WTC11 (cell line): ENCODE measurements at regions not wholly inside any gene's neighbourhood (a gene's known extent, or its start where the extent isn't known, plus 50 kb on each side); places are given as distances from the start of the nearest gene placed in this dataset.

Experiments
- ATAC-seq: fragments of 200-7000 bp; cut with Tn5 transposase; 2 replicates; pipeline ENCODE4 v1.10.0; 2021; ENCODE audit warnings: mild to moderate bottlenecking, moderate library complexity
- CTCF ChIA-PET: fragments of 300-600 bp; sonication (Branson Sonifier 250); formaldehyde crosslinking; loops from one replicate; lab custom pipeline; 2021; ENCODE audit warnings: antibody characterized with exemption; lab: Charles Lee
- POLR2A ChIA-PET: fragments of 350-600 bp; sonication (Branson Sonifier 250); formaldehyde crosslinking; loops from one replicate; lab custom pipeline; 2021; ENCODE audit warnings: antibody characterized with exemption; lab: Charles Lee
- DNase-seq: peaks from one replicate; pipeline ENCODE4 v3.0.0; 2021; ENCODE audit warnings: low spot score
- H3K27ac Mint-ChIP-seq: 2 replicates; pipeline ENCODE4 v1.8.0; 2021; ENCODE audit warnings: mixed read lengths
- H3K27me3 Mint-ChIP-seq: 2 replicates; pipeline ENCODE4 v1.8.0; 2021; ENCODE audit warnings: low read depth, mild to moderate bottlenecking, moderate library complexity, mixed read lengths
- H3K36me3 Mint-ChIP-seq: 2 replicates; pipeline ENCODE4 v1.8.0; 2021; ENCODE audit warnings: mixed read lengths
- H3K4me1 Mint-ChIP-seq: 2 replicates; pipeline ENCODE4 v1.8.0; 2022; ENCODE audit warnings: mixed read lengths
- H3K4me3 Mint-ChIP-seq: 2 replicates; pipeline ENCODE4 v1.8.0; 2021; ENCODE audit warnings: mild to moderate bottlenecking, moderate library complexity, mixed read lengths
- H3K9me3 Mint-ChIP-seq: 2 replicates; pipeline ENCODE4 v1.8.0; 2021; ENCODE audit warnings: mixed read lengths
- ATF2 ChIP-seq: sonication (generic); formaldehyde crosslinking; IDR thresholded peaks from 2 replicates; pipeline ENCODE4 v1.8.1; 2022; ENCODE audit warnings: low read depth, missing genetic modification reagents, borderline replicate concordance
- ATF6 ChIP-seq: sonication (generic); formaldehyde crosslinking; IDR thresholded peaks from 2 replicates; pipeline ENCODE4 v1.8.1; 2023; ENCODE audit warnings: mild to moderate bottlenecking, missing genetic modification reagents
- CBFB ChIP-seq: sonication (generic); formaldehyde crosslinking; IDR thresholded peaks from 2 replicates; pipeline ENCODE4 v1.8.1; 2022; ENCODE audit warnings: mild to moderate bottlenecking, low read depth, missing genetic modification reagents
- CREM ChIP-seq: sonication (generic); formaldehyde crosslinking; IDR thresholded peaks from 2 replicates; pipeline ENCODE4 v1.8.1; 2022; ENCODE audit warnings: mild to moderate bottlenecking, missing genetic modification reagents, moderate library complexity
- HMGA2 ChIP-seq: fragments of 250-450 bp; sonication (Bioruptor Pico); IDR thresholded peaks from 2 replicates; pipeline ENCODE4 v1.4.0; 2021; ENCODE audit warnings: mild to moderate bottlenecking, moderate library complexity
- IRF2 ChIP-seq: sonication (generic); formaldehyde crosslinking; IDR thresholded peaks from 2 replicates; pipeline ENCODE4 v1.8.0; 2022; ENCODE audit warnings: low read depth, missing genetic modification reagents, borderline replicate concordance
- NFE2L1 ChIP-seq: sonication (generic); formaldehyde crosslinking; IDR thresholded peaks from 2 replicates; pipeline ENCODE4 v1.8.1; 2023; ENCODE audit warnings: missing genetic modification reagents
- NR1H2 ChIP-seq: sonication (generic); formaldehyde crosslinking; IDR thresholded peaks from 2 replicates; pipeline ENCODE4 v1.9.0; 2021; ENCODE audit warnings: mild to moderate bottlenecking, moderate library complexity, missing genetic modification reagents
- OVOL2 ChIP-seq: fragments of 250-450 bp; sonication (Bioruptor Pico); IDR thresholded peaks from 2 replicates; pipeline ENCODE4 v1.9.0; 2021; ENCODE audit warnings: mild to moderate bottlenecking, borderline replicate concordance
- PREB ChIP-seq: sonication (generic); formaldehyde crosslinking; IDR thresholded peaks from 2 replicates; pipeline ENCODE4 v1.8.1; 2022; ENCODE audit warnings: mild to moderate bottlenecking, missing genetic modification reagents, moderate library complexity, borderline replicate concordance
- SMAD4 ChIP-seq: sonication (generic); formaldehyde crosslinking; IDR thresholded peaks from 2 replicates; pipeline ENCODE4 v1.8.0; 2022; ENCODE audit warnings: mild to moderate bottlenecking, missing genetic modification reagents
- ZNF232 ChIP-seq: sonication (generic); formaldehyde crosslinking; IDR thresholded peaks from 2 replicates; pipeline ENCODE4 v1.8.0; 2022; ENCODE audit warnings: mild to moderate bottlenecking, missing genetic modification reagents
- ZNF263 ChIP-seq: sonication (generic); formaldehyde crosslinking; IDR thresholded peaks from 2 replicates; pipeline ENCODE4 v1.8.1; 2022; ENCODE audit warnings: low read depth, mild to moderate bottlenecking, moderate library complexity, missing genetic modification reagents
- ZNF317 ChIP-seq: sonication (generic); formaldehyde crosslinking; IDR thresholded peaks from 2 replicates; pipeline ENCODE4 v1.8.1; 2023; ENCODE audit warnings: low read depth, mild to moderate bottlenecking, moderate library complexity, missing genetic modification reagents, borderline replicate concordance
- ZNF423 ChIP-seq: fragments of 250-450 bp; sonication (Bioruptor Pico); IDR thresholded peaks from 2 replicates; pipeline ENCODE4 v2.1.2; 2022; ENCODE audit warnings: mild to moderate bottlenecking, moderate library complexity
- ZSCAN18 ChIP-seq: fragments of 250-450 bp; sonication (Bioruptor Pico); IDR thresholded peaks from 2 replicates; pipeline ENCODE4 v2.1.2; 2022; ENCODE audit warnings: mild to moderate bottlenecking, moderate library complexity
- TF ChIP-seq, protein P1 (sequence below): sonication (generic); formaldehyde crosslinking; IDR thresholded peaks from 2 replicates; pipeline ENCODE4 v1.8.1; 2023; ENCODE audit warnings: mild to moderate bottlenecking, moderate library complexity, missing genetic modification reagents
- TF ChIP-seq, protein P2 (sequence below): sonication (generic); formaldehyde crosslinking; IDR thresholded peaks from 2 replicates; pipeline ENCODE4 v1.8.0; 2022; ENCODE audit warnings: missing genetic modification reagents
- TF ChIP-seq, protein P3 (sequence below): fragments of 250-450 bp; sonication (Bioruptor Pico); IDR thresholded peaks from 2 replicates; pipeline ENCODE4 v1.9.0; 2021; ENCODE audit warnings: mild to moderate bottlenecking

GRCh38 chr11:82092904-82093303 lies 640.8 kb downstream of the FAM181B start:
- DNase-seq (no peak), ATAC-seq (no peak)
- no peaks in the 10 kb centered on the region for H3K36me3 Mint-ChIP-seq
- H3K9me3 Mint-ChIP-seq = no peaks in the 10 kb centered on the region
- TF ChIP-seq PREB (CRISPR knock-in tag) = no peak
- TF ChIP-seq ZNF263 (CRISPR knock-in tag) = no peak
- TF ChIP-seq ZNF423 (CRISPR knock-in tag) = no peak
- no peak for TF ChIP-seq ATF6
- TF ChIP-seq CBFB (CRISPR knock-in tag) = no peak
- POLR2A ChIA-PET = no interaction called here
- no peaks in the 10 kb centered on the region for H3K4me1 Mint-ChIP-seq
- no peaks in the 10 kb centered on the region; the same call in 1 of the 2 replicates for H3K27me3 Mint-ChIP-seq
- no peak overlapping the region for H3K4me3 Mint-ChIP-seq
- no peak overlapping the region for H3K27ac Mint-ChIP-seq
- CTCF ChIA-PET = no interaction called here

GRCh38 chr11:82089426-82089825 lies 644.2 kb downstream of the FAM181B start:
- POLR2A ChIA-PET = no interaction called here
- Mint-ChIP-seq H3K27me3 (no peaks in the 10 kb centered on the region), H3K4me1 (peaks cover 4% of the 10 kb centered on the region; the same call in 1 of the 2 replicates), H3K9me3 (no peaks in the 10 kb centered on the region), H3K36me3 (no peaks in the 10 kb centered on the region), H3K4me3 (no peak overlapping the region), H3K27ac (no peak overlapping the region)
- CTCF ChIA-PET = no interaction called here
- ATAC-seq (no peak), DNase-seq (no peak)
- no peak for TF ChIP-seq ZNF317 (CRISPR knock-in tag)
- TF ChIP-seq, protein P1, sequence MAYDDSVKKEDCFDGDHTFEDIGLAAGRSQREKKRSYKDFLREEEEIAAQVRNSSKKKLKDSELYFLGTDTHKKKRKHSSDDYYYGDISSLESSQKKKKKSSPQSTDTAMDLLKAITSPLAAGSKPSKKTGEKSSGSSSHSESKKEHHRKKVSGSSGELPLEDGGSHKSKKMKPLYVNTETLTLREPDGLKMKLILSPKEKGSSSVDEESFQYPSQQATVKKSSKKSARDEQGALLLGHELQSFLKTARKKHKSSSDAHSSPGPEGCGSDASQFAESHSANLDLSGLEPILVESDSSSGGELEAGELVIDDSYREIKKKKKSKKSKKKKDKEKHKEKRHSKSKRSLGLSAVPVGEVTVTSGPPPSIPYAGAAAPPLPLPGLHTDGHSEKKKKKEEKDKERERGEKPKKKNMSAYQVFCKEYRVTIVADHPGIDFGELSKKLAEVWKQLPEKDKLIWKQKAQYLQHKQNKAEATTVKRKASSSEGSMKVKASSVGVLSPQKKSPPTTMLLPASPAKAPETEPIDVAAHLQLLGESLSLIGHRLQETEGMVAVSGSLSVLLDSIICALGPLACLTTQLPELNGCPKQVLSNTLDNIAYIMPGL (CRISPR knock-in tag) = no peak
- TF ChIP-seq ATF2 (CRISPR knock-in tag) = no peak
- TF ChIP-seq, protein P2, sequence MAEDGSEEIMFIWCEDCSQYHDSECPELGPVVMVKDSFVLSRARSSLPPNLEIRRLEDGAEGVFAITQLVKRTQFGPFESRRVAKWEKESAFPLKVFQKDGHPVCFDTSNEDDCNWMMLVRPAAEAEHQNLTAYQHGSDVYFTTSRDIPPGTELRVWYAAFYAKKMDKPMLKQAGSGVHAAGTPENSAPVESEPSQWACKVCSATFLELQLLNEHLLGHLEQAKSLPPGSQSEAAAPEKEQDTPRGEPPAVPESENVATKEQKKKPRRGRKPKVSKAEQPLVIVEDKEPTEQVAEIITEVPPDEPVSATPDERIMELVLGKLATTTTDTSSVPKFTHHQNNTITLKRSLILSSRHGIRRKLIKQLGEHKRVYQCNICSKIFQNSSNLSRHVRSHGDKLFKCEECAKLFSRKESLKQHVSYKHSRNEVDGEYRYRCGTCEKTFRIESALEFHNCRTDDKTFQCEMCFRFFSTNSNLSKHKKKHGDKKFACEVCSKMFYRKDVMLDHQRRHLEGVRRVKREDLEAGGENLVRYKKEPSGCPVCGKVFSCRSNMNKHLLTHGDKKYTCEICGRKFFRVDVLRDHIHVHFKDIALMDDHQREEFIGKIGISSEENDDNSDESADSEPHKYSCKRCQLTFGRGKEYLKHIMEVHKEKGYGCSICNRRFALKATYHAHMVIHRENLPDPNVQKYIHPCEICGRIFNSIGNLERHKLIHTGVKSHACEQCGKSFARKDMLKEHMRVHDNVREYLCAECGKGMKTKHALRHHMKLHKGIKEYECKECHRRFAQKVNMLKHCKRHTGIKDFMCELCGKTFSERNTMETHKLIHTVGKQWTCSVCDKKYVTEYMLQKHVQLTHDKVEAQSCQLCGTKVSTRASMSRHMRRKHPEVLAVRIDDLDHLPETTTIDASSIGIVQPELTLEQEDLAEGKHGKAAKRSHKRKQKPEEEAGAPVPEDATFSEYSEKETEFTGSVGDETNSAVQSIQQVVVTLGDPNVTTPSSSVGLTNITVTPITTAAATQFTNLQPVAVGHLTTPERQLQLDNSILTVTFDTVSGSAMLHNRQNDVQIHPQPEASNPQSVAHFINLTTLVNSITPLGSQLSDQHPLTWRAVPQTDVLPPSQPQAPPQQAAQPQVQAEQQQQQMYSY (CRISPR knock-in tag) = no peak
- no peak for TF ChIP-seq OVOL2 (CRISPR knock-in tag)
- no peak for TF ChIP-seq IRF2 (CRISPR knock-in tag)
- no peak for TF ChIP-seq NFE2L1
- TF ChIP-seq, protein P3, sequence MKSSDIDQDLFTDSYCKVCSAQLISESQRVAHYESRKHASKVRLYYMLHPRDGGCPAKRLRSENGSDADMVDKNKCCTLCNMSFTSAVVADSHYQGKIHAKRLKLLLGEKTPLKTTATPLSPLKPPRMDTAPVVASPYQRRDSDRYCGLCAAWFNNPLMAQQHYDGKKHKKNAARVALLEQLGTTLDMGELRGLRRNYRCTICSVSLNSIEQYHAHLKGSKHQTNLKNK = no peak
- no peak for TF ChIP-seq ZSCAN18
- no peak for TF ChIP-seq NR1H2
- no peak for TF ChIP-seq ZNF232
- no peak for TF ChIP-seq SMAD4 (CRISPR knock-in tag)
- TF ChIP-seq HMGA2 (CRISPR knock-in tag) = no peak
- no peak for TF ChIP-seq CREM (CRISPR knock-in tag)
